ENCODE measurements at regions not wholly inside any gene's neighbourhood (a gene's known extent, or its start where the extent isn't known, plus 50 kb on each side); places are given as distances from the start of the nearest gene placed in this dataset.

DNA sequence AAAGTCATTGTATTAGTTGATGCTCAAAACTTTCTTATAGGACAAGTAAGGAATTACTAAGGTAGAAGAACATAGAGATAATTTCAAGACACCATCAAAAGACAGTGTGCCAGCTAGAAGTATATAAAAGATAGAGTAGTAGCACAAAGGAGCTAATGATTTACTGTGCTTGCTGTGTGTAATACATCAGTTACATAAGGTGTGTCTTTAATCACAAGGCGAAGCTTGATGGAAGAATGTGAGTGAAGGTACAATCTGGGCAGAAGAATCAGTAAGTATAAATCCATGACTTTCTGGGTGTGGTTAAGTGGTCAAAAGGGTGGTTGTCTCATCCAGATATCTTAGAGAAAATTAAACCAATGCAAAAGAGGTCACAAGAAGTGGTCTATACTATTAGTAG is 95.1 kb upstream of the BOD1L1 start:
- H3K4me3 ChIP-seq (ENCODE audit: low read length), result no peak overlapping the region
- POLR2A ChIA-PET (ENCODE audit: unreplicated experiment), result interaction anchor here (0.6 kb wide), 1 partner anchor 26 kb away, joined by 4 read pairs; no protein-coding TSS in a partner anchor

DNA sequence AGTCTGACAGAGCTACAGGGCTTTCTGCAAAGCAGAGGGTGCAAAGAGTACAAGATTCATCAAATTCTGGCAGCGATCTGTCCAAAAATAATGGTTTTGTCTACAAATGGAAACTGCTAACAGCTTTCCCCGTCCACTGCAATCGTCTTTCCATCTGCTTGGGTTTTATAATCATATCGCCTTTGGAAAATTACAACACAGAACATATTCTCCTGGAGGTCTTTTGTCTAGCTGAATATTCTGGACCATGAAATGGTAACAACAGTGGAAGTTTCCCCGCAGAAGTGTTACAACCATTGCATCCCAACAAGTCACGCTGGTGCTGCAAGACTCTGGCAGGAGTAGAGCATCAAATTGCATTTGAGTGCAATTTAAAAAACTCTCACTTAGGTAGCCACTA is 101.2 kb upstream of the BOD1L1 start:
- Histone ChIP-seq H3K36me3 (ENCODE audit: low read depth, low read length) (no peaks in the 10 kb centered on the region), H3K9ac (ENCODE audit: low read length) (no peak overlapping the region), H3K4me3 (ENCODE audit: low read length) (no peak overlapping the region), H3K27me3 (ENCODE audit: low read length) (no peaks in the 10 kb centered on the region), H3K9me2 (replicated peaks; ENCODE audit: low read length) (no peaks in the 10 kb centered on the region), H3K27ac (ENCODE audit: low read length) (no peak overlapping the region), H3K4me2 (ENCODE audit: low read length) (no peak overlapping the region), H4K20me1 (ENCODE audit: low read length) (no peaks in the 10 kb centered on the region), H3K9me3 (ENCODE audit: low read length) (no peaks in the 10 kb centered on the region), H2AFZ (ENCODE audit: low read length) (no peak overlapping the region), H3F3A (ENCODE audit: low read length, unreplicated experiment) (no peaks in the 10 kb centered on the region), H3K79me2 (ENCODE audit: low read length) (no peaks in the 10 kb centered on the region), H3K4me1 (ENCODE audit: insufficient read depth, low read length) (no peaks in the 10 kb centered on the region)
- intact Hi-C loops (cut with micrococcal nuclease), result no loop called here
- ChIA-PET CTCF (no interaction called here), POLR2A (ENCODE audit: unreplicated experiment) (no interaction called here)
- TF ChIP-seq, protein P1, sequence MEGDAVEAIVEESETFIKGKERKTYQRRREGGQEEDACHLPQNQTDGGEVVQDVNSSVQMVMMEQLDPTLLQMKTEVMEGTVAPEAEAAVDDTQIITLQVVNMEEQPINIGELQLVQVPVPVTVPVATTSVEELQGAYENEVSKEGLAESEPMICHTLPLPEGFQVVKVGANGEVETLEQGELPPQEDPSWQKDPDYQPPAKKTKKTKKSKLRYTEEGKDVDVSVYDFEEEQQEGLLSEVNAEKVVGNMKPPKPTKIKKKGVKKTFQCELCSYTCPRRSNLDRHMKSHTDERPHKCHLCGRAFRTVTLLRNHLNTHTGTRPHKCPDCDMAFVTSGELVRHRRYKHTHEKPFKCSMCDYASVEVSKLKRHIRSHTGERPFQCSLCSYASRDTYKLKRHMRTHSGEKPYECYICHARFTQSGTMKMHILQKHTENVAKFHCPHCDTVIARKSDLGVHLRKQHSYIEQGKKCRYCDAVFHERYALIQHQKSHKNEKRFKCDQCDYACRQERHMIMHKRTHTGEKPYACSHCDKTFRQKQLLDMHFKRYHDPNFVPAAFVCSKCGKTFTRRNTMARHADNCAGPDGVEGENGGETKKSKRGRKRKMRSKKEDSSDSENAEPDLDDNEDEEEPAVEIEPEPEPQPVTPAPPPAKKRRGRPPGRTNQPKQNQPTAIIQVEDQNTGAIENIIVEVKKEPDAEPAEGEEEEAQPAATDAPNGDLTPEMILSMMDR (conservative IDR thresholded peaks at IDR 0.05; ENCODE audit: low read depth, low read length), result no peak
- TF ChIP-seq EZH2 (IDR thresholded peaks at IDR 0.05; ENCODE audit: low read length, unreplicated experiment) (no peak), EZH2phosphoT487 (IDR thresholded peaks at IDR 0.05; ENCODE audit: borderline replicate concordance, low read length) (no peak)
- no TSS peak for BruUV-seq (replicated peaks)
- DNase-seq (no peak), ATAC-seq (no peak)

More for the DNA sequence above, 95.1 kb upstream of the BOD1L1 start:
- Histone ChIP-seq H3F3A (ENCODE audit: low read length, unreplicated experiment) (no peaks in the 10 kb centered on the region), H3K79me2 (ENCODE audit: low read length) (no peaks in the 10 kb centered on the region), H4K20me1 (ENCODE audit: low read length) (no peaks in the 10 kb centered on the region), H3K9me2 (replicated peaks; ENCODE audit: low read length) (no peaks in the 10 kb centered on the region), H3K4me2 (ENCODE audit: low read length) (no peak overlapping the region), H3K9me3 (ENCODE audit: low read length) (no peaks in the 10 kb centered on the region), H3K9ac (ENCODE audit: low read length) (no peak overlapping the region), H3K27me3 (ENCODE audit: low read length) (no peaks in the 10 kb centered on the region), H3K27ac (ENCODE audit: low read length) (no peak overlapping the region), H2AFZ (ENCODE audit: low read length) (no peak overlapping the region), H3K36me3 (ENCODE audit: low read depth, low read length) (no peaks in the 10 kb centered on the region), H3K4me1 (ENCODE audit: insufficient read depth, low read length) (no peaks in the 10 kb centered on the region)
- TF ChIP-seq, protein P1 (conservative IDR thresholded peaks at IDR 0.05; ENCODE audit: low read depth, low read length), result no peak
- TF ChIP-seq EZH2 (IDR thresholded peaks at IDR 0.05; ENCODE audit: low read length, unreplicated experiment) (no peak), EZH2phosphoT487 (IDR thresholded peaks at IDR 0.05; ENCODE audit: borderline replicate concordance, low read length) (no peak)
- intact Hi-C loops (cut with micrococcal nuclease), result no loop called here
- DNase-seq (no peak), ATAC-seq (no peak)
- CTCF ChIA-PET, result no interaction called here
- BruUV-seq (replicated peaks), result no TSS peak

DNA sequence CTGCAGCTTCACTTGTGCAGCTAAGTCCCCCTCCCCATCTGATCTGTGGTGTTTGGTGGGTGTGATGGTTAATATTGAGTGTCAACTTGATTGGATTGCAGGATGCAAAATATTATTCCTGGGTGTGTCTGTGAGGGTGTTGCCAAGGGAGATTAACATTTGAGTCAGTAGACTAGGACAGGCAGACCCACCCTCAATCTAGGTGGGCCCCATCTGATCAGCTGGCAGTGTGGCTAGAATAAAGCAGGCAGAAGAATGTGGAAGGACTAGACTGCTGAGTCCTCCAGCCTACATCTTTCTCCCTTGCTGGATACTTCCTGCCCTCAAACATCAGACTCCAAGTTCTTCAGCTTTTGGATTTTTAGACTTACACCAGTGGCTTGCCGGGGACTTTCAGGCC is 103.5 kb upstream of the BOD1L1 start:
- H3F3A ChIP-seq (ENCODE audit: low read length, unreplicated experiment), result no peaks in the 10 kb centered on the region
- H3K4me1 ChIP-seq (ENCODE audit: insufficient read depth, low read length), result no peaks in the 10 kb centered on the region
- CTCF ChIA-PET, result no interaction called here
- H2AFZ ChIP-seq (ENCODE audit: low read length), result no peak overlapping the region
- no peak overlapping the region for H3K4me2 ChIP-seq (ENCODE audit: low read length)
- H3K27me3 ChIP-seq (ENCODE audit: low read length), result no peaks in the 10 kb centered on the region
- intact Hi-C loops (cut with micrococcal nuclease), result no loop called here
- ATAC-seq (no peak), DNase-seq (no peak)
- no peaks in the 10 kb centered on the region for H3K79me2 ChIP-seq (ENCODE audit: low read length)
- H3K27ac ChIP-seq (ENCODE audit: low read length), result no peak overlapping the region
- no peaks in the 10 kb centered on the region for H3K9me3 ChIP-seq (ENCODE audit: low read length)
- no peaks in the 10 kb centered on the region for H3K9me2 ChIP-seq (replicated peaks; ENCODE audit: low read length)
- no peaks in the 10 kb centered on the region for H3K36me3 ChIP-seq (ENCODE audit: low read depth, low read length)
- POLR2A ChIA-PET (ENCODE audit: unreplicated experiment), result no interaction called here
- no peak overlapping the region for H3K9ac ChIP-seq (ENCODE audit: low read length)
- no peak overlapping the region for H3K4me3 ChIP-seq (ENCODE audit: low read length)
- no peaks in the 10 kb centered on the region for H4K20me1 ChIP-seq (ENCODE audit: low read length)
- TF ChIP-seq EZH2phosphoT487 (IDR thresholded peaks at IDR 0.05; ENCODE audit: borderline replicate concordance, low read length), result no peak
- TF ChIP-seq, protein P1 (conservative IDR thresholded peaks at IDR 0.05; ENCODE audit: low read depth, low read length), result no peak
- no peak for TF ChIP-seq EZH2 (IDR thresholded peaks at IDR 0.05; ENCODE audit: low read length, unreplicated experiment)
- BruUV-seq (replicated peaks), result no TSS peak
